DND-41 (cell line): ENCODE measurements at regions not wholly inside any gene's neighbourhood (a gene's known extent, or its start where the extent isn't known, plus 50 kb on each side); places are given as distances from the start of the nearest gene placed in this dataset.
"Not testable (repeated sequence)": the region's sequence is repeated elsewhere in the genome, so short reads cannot be mapped to it uniquely, and the experiment has no call there.

Experiments used
- ATAC-seq: fragments of 200-7000 bp; cut with Tn5 transposase; 3 replicates; pipeline ENCODE4 v1.9.1; 2021; ENCODE audit warnings: low read depth; ENCODE audit not compliant: insufficient read depth
- DNase-seq: peaks from one replicate; pipeline ENCODE4 v3.0.0-alpha.2; 2020
- H2AFZ ChIP-seq: 2 replicates; pipeline ENCODE4 v1.6.0; 2012; ENCODE audit warnings: low read depth, low read length
- H3K27ac ChIP-seq: 2 replicates; pipeline ENCODE4 v1.5.1; 2012; ENCODE audit warnings: low read length, inconsistent platforms
- H3K27me3 ChIP-seq: fragments of 200-600 bp; sonication (generic); 2 replicates; pipeline ENCODE4 v1.6.0; 2012; ENCODE audit warnings: low read length, mild to moderate bottlenecking, inconsistent platforms; ENCODE audit not compliant: insufficient read depth, poor library complexity
- H3K36me3 ChIP-seq: 2 replicates; pipeline ENCODE4 v1.5.1; 2012; ENCODE audit warnings: low read length, inconsistent platforms; ENCODE audit not compliant: insufficient read depth
- H3K4me1 ChIP-seq: 2 replicates; pipeline ENCODE4 v1.5.1; 2012; ENCODE audit warnings: mild to moderate bottlenecking, low read length; ENCODE audit not compliant: insufficient read depth
- H3K4me2 ChIP-seq: 2 replicates; pipeline ENCODE4 v1.6.0; 2012; ENCODE audit warnings: mild to moderate bottlenecking, moderate library complexity, low read length, inconsistent platforms; ENCODE audit not compliant: insufficient read depth
- H3K4me3 ChIP-seq, 2 experiments: fragments of 200-600 bp in 1 of 2; shearing (Covaris generic) in 1 of 2; 2 replicates each; pipeline ENCODE4 v1.5.1; 2012 to 2016; ENCODE audit warnings: inconsistent platforms in 2 of 2, low read length in 2 of 2, mild to moderate bottlenecking in 2 of 2, low read depth in 1 of 2, moderate library complexity in 1 of 2
- H3K79me2 ChIP-seq: 2 replicates; pipeline ENCODE4 v1.6.0; 2012; ENCODE audit warnings: low read length, inconsistent platforms; ENCODE audit not compliant: insufficient read depth
- H3K9ac ChIP-seq: 2 replicates; pipeline ENCODE4 v1.6.0; 2012; ENCODE audit warnings: low read depth, mild to moderate bottlenecking, inconsistent platforms, low read length, moderate library complexity
- H3K9me3 ChIP-seq: 2 replicates; pipeline ENCODE4 v1.5.1; 2012; ENCODE audit warnings: low read length, moderate library complexity, mild to moderate bottlenecking, inconsistent platforms; ENCODE audit not compliant: insufficient read depth, severe bottlenecking
- H4K20me1 ChIP-seq: 2 replicates; pipeline ENCODE4 v1.6.0; 2012; ENCODE audit warnings: low read length; ENCODE audit not compliant: insufficient read depth
- CTCF ChIP-seq: IDR thresholded peaks from 2 replicates; pipeline ENCODE4 v1.5.1; 2012; ENCODE audit warnings: borderline replicate concordance, low read length, moderate library complexity, mild to moderate bottlenecking; ENCODE audit not compliant: poor library complexity, severe bottlenecking; ENCODE audit errors: extremely low read depth
- EZH2 ChIP-seq: IDR thresholded peaks from 3 replicates; pipeline ENCODE4 v1.6.1; 2012; ENCODE audit warnings: borderline replicate concordance, low read depth, mild to moderate bottlenecking, moderate library complexity, low read length, inconsistent platforms; ENCODE audit not compliant: severe bottlenecking

- H3K27me3 ChIP-seq: no peaks in the 10 kb centered on the region
- ATAC-seq: no peak
- H4K20me1 ChIP-seq: no peaks in the 10 kb centered on the region
- H3K79me2 ChIP-seq: no peaks in the 10 kb centered on the region
- H3K9ac ChIP-seq: no peak overlapping the region
- no peak for DNase-seq
- TF ChIP-seq EZH2 (no peak), CTCF (no peak)
- H3K27ac ChIP-seq: no peak overlapping the region
- H3K4me1 ChIP-seq: no peaks in the 10 kb centered on the region
- H3K4me3 ChIP-seq: no peak overlapping the region
- H3K4me2 ChIP-seq: no peak overlapping the region
- H2AFZ ChIP-seq: no peak overlapping the region
- no peaks in the 10 kb centered on the region for H3K36me3 ChIP-seq
- no peaks in the 10 kb centered on the region for H3K9me3 ChIP-seq
Measured at GRCh38 chr7:156566812-156567549, 73.6 kb upstream of the RNF32 start.

GRCh38 chr7:156565002-156565401 lies 75.6 kb upstream of the RNF32 start:
- ATAC-seq, H3K36me3 ChIP-seq, H3K4me3 ChIP-seq, H2AFZ ChIP-seq, H3K79me2 ChIP-seq, H3K27ac ChIP-seq, H3K4me1 ChIP-seq, H3K9ac ChIP-seq, H3K27me3 ChIP-seq, H4K20me1 ChIP-seq, H3K9me3 ChIP-seq, H3K4me2 ChIP-seq, DNase-seq: not testable (repeated sequence)

GRCh38 chr7:156560696-156561095 lies 79.9 kb upstream of the RNF32 start:
- no peak overlapping the region for H3K4me2 ChIP-seq
- DNase-seq: no peak
- no peak overlapping the region for H3K4me3 ChIP-seq
- TF ChIP-seq EZH2 (no peak), CTCF (no peak)
- H3K79me2 ChIP-seq: no peaks in the 10 kb centered on the region
- H4K20me1 ChIP-seq: no peaks in the 10 kb centered on the region
- no peak overlapping the region for H2AFZ ChIP-seq
- no peak overlapping the region for H3K9ac ChIP-seq
- ATAC-seq: no peak
- H3K36me3 ChIP-seq: no peaks in the 10 kb centered on the region
- H3K27me3 ChIP-seq: peaks cover 10% of the 10 kb centered on the region
- H3K4me1 ChIP-seq: no peaks in the 10 kb centered on the region
- no peak overlapping the region for H3K27ac ChIP-seq
- no peaks in the 10 kb centered on the region for H3K9me3 ChIP-seq

- ATAC-seq: no peak
- Histone ChIP-seq H3K4me2 (no peak overlapping the region), H3K27ac (no peak overlapping the region), H4K20me1 (no peaks in the 10 kb centered on the region), H3K9me3 (no peaks in the 10 kb centered on the region), H3K27me3 (peaks cover 10% of the 10 kb centered on the region), H2AFZ (no peak overlapping the region), H3K4me1 (no peaks in the 10 kb centered on the region), H3K79me2 (no peaks in the 10 kb centered on the region), H3K9ac (no peak overlapping the region), H3K36me3 (no peaks in the 10 kb centered on the region), H3K4me3 (no peak overlapping the region)
- DNase-seq: no peak
- TF ChIP-seq CTCF (peak; percentile 36), EZH2 (no peak)
Measured at GRCh38 chr7:156560075-156560474, 80.5 kb upstream of the RNF32 start.
